ENCODE measurements at regions not wholly inside any gene's neighbourhood (a gene's known extent, or its start where the extent isn't known, plus 50 kb on each side); places are given as distances from the start of the nearest gene placed in this dataset.

DNA sequence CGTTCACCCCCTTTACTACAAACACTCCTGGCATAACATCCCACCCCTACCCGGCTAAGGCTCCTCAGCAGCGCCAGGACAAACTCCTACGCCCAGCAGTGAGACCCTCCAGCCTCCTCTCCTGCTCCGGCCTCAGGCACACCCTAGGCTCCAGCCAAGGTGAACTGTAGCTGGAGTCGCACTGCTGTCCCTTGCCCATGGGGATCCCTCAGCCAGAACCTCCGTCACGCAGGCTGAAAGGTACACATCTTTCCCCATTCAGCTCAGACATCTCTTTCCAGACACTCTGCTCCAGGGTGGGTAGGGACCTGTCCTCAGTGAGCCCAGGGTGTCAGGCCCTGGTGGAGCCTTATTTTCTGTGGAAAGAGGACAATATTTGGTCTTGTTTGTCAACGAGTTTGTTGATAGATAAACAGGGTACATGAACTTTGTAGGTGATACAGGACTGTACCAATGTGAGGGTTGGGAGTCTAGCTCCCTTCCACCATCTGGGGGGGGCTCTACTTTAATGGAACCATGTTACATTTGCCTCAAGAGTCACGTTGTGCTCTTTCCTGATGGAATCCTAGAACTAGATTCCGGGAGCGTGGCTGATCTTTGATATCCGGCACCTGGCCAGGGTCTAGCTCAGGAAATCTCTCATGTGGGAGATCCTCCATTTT lies 56.5 kb upstream of the SSBP3 start:
- Histone ChIP-seq H3K27me3 (no peaks in the 10 kb centered on the region), H3K9me3 (no peaks in the 10 kb centered on the region), H3K27ac (no peak overlapping the region), H3K36me3 (no peaks in the 10 kb centered on the region), H3K4me1 (peaks cover 0 to 36% (median 22%) of the 10 kb centered on the region in 9 donors), H3K4me3 (no peak overlapping the region)
- intact Hi-C loops (cut with DNase I), result no loop called here
- TF ChIP-seq CTCF (IDR thresholded peaks at IDR 0.05), result no peak
- WGBS, 2 donors, result 73 to 81% methylated on average over 13 of the region's 13 CpGs
- DNase-seq, result no peak
- ATAC-seq, result no peak

- Histone ChIP-seq H3K4me3 (no peak overlapping the region), H3K9me3 (no peaks in the 10 kb centered on the region), H3K27ac (no peak overlapping the region), H3K27me3 (no peaks in the 10 kb centered on the region), H3K4me1 (peaks cover 0 to 36% (median 22%) of the 10 kb centered on the region in 9 donors), H3K36me3 (no peaks in the 10 kb centered on the region)
- intact Hi-C loops (cut with DNase I), result no loop called here
- WGBS, 2 donors, result 75 to 78% methylated on average over 16 of the region's 16 CpGs
- ATAC-seq (peak in 1 of 8 donors; percentile 25), DNase-seq (no peak)
- no peak for TF ChIP-seq CTCF (IDR thresholded peaks at IDR 0.05)
These were observed 55.8 kb upstream of the SSBP3 start for GRCh38 chr1:54461731-54462596.

DNA sequence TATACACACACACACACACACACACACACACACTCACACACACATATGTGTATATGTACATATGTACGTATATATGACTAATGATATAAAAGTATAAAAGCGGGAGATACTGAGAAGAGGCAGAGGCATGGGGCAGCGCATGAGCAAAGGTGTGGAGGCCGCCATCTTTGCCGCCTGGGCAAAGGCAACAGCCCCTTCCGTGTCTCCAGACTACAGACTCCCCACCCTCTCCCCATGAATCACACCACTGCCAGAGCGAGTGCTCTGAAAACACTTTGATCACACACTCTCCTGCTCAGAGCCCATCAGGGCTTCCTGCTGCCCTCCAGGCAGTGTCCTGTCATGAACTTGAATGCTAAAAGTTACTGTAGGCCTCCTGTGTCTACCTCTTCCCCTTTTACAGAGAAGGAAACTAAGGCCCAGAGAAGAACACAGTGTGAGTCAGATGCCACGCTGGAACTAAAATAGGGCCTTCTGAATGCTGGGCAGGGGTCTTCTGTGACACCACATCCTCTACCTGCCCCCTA lies 54.7 kb upstream of the SSBP3 start:
- Histone ChIP-seq H3K27me3 (no peaks in the 10 kb centered on the region), H3K4me3 (no peak overlapping the region), H3K4me1 (peaks cover 0 to 36% (median 22%) of the 10 kb centered on the region in 9 donors), H3K36me3 (no peaks in the 10 kb centered on the region), H3K9me3 (no peaks in the 10 kb centered on the region), H3K27ac (no peak overlapping the region)
- intact Hi-C loops (cut with DNase I), result no loop called here
- TF ChIP-seq CTCF (IDR thresholded peaks at IDR 0.05), result no peak
- DNase-seq, result no peak
- ATAC-seq, result no peak
- WGBS, 2 donors, result 93 to 96% methylated on average over 8 of the region's 8 CpGs

- Histone ChIP-seq H3K4me1 (peaks cover 0 to 34% (median 21%) of the 10 kb centered on the region in 9 donors), H3K9me3 (no peaks in the 10 kb centered on the region), H3K36me3 (no peaks in the 10 kb centered on the region), H3K4me3 (no peak overlapping the region), H3K27me3 (no peaks in the 10 kb centered on the region), H3K27ac (no peak overlapping the region)
- 91 to 97% methylated on average over 2 of the region's 2 CpGs for WGBS, 2 donors
- no peak for TF ChIP-seq CTCF (IDR thresholded peaks at IDR 0.05)
- ATAC-seq (no peak), DNase-seq (no peak)
- intact Hi-C loops (cut with DNase I), result no loop called here
These were observed 54.2 kb upstream of the SSBP3 start for GRCh38 chr1:54460351-54460750.
